Hindlimb muscle (tissue), 1 donor: ENCODE measurements at regions not wholly inside any gene's neighbourhood (a gene's known extent, or its start where the extent isn't known, plus 50 kb on each side); places are given as distances from the start of the nearest gene placed in this dataset.
"Not testable (repeated sequence)": the region's sequence is repeated elsewhere in the genome, so short reads cannot be mapped to it uniquely, and the experiment has no call there.

ENCODE experiments used
- DNase-seq: peaks from one replicate; pipeline ENCODE4 v3.0.0-alpha.2; 2013

DNA sequence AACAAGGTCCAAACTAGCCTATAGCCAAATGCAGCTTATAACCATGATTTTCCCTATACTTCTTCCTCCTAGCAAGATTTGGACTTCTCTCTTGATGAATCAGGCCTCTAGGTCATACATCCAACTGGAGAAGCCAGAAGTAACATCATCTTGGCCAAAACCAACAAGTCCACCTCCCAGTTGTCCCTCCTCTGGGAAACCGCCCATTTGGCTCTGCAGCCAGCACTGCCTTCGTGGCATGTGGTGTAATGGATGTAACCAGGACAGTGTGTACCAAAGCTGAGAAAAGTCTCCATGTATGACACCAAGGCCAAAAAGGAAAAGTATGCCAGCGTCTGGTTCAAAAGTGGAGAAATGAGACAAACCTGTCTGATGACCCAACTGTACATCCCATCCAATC, 59.3 kb upstream of the VASH1 start:
- DNase-seq: no peak

DNA sequence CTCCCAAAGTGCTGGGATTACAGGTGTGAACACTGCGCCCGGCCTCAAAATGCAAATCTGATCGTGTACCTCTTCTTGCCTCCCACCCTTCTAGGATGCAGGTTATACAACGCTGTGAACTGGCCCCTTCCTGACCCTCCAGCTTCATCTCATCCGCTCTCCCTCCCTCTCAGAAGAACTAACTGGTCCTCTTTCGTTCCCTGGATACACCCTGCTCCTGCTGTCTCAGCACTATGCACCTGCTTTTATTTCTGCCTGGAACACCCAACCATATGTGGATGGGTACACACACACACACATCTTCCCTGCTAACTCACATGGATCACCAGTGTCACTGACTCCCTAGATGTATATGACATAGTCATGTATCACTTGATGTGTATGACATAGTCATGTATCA, 56.1 kb upstream of the VASH1 start:
- DNase-seq: no peak

DNA sequence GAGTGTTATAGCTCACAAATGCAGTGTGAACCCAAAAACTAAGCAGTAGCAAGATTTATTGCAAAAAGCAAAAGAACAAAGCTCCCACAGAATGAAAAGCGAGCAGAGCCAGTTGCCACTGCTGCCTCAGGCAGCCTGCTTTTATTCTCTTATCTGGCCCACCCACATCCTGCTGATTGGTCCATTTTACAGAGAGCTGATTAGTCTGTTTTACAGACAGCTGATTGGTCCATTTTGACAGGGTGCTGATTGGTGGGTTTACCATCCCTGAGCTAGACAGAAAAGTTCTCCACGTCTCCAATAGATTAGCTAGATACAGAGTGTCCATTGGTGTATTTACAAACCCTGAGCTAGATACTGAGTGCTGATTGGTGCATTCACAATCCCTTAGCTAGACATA, 55.1 kb upstream of the VASH1 start:
- not testable (repeated sequence) for DNase-seq

DNA sequence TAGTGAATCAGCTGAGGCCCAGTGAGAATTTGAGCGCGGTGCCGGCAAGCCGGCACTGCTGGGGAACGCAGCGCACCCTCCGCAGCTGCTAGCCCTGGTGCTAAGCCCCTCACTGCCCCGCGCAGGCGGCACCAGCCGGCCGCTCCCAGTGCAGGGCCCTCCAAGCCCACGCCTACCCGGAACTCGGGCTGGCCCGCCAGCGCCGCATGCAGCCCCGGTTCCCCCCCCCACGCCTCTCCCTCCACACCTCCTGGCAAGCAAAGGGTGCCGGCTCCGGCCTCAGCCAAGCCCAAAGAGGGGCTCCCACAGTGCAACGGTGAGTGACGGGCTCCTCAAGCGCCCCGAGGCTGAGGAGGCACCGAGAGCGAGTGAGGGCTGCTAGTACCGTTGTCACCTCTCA, 54.5 kb upstream of the VASH1 start:
- no peak for DNase-seq

DNA sequence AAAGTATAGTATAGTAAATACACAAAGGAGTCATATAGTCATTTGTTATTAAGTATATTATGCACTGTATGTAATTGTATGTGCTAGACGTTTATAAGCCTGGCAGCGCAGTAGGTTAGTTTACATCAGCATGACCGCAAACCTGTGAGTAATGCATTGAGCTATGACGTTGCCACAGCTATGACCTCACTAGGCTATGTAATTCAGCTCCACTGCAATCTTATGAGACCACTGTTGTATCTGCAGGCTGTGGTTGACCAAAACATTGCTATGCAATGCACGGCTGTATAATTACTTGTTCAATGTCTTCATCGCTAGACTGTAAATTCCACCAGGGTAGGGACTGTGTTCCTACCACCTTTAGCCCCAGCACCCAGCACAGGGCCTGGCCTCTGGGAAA, 53.2 kb upstream of the VASH1 start:
- DNase-seq: no peak

DNA sequence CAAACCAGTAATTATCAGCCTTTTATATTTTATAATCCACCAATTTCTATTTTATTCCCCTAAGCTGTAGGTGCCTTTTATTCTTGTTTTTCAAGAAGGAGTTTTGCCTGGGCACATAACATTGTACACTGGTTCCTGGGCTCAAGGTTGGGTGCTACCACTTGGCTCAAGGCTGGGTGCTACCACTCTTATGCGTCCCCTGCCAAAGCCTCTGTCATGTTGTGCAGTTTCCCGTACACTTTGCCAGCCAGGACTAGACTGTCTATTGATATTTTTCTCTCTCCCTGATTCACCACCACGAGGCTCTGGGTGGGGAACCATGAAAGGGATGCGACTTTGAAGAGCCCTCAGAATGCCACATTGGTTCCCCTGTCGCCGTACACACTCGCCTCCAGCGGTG, 52.5 kb upstream of the VASH1 start:
- DNase-seq: no peak

DNA sequence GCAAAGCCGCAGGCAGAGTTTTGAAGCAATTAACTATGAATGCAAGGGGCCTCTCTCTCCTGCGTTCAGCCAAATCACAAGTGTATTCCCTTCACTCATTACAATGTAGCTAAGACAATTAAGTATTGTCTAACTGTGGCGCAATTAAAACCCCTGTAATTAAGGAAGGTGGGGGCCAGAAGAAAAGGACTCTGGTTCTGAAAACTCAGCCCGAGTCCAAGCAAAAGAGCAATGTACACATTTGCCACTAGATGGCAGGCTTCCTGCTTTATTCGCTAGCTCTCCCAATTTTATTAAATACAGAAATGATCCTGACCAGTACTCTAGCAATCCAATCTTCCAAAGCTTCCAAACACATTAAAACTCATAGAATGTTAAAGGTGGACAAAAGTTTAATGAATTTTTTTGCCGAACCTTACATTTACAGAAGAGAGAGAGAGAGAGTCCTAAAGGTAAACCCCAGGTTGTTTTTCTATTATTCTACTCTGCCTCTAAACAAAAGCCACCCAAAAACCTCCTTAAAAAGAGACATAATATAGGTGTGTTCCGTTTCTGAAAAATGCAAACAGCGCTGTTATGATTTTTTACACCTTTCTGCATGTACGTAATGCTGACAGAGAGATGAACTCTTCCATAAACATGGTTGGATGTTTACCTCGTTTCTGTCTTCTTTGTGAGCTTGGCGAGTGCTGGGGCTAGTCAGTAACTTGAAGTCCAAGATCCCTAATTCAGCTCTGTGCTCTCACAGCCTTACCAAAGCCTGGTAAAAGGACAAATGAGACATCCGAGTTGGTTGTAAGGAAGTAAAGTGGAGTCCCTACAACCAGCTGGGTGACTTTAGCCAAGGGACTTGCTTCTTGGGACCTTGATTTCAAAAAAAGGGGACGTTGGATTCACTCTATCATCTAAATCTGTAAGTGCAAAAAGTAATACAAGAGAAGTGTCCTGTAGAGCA, 50.9 kb upstream of the VASH1 start:
- peak; percentile 49 for DNase-seq
